Epithelial cell of esophagus (primary cell): ENCODE measurements at regions not wholly inside any gene's neighbourhood (a gene's known extent, or its start where the extent isn't known, plus 50 kb on each side); places are given as distances from the start of the nearest gene placed in this dataset.
"Not testable (repeated sequence)": the region's sequence is repeated elsewhere in the genome, so short reads cannot be mapped to it uniquely, and the experiment has no call there.

Source experiments
- DNase-seq: peaks from one replicate; pipeline ENCODE4 v3.0.0; 2010; ENCODE audit warnings: low read depth
- H3K4me3 ChIP-seq: 2 replicates; pipeline ENCODE4 v1.5.1; 2011; ENCODE audit warnings: mild to moderate bottlenecking, low read length, control low read depth
- CTCF ChIP-seq: IDR thresholded peaks from 2 replicates; pipeline ENCODE4 v1.5.1; 2011; ENCODE audit warnings: low read depth, mild to moderate bottlenecking, low read length, control low read depth, inconsistent platforms; ENCODE audit not compliant: insufficient read depth; ENCODE audit errors: missing control alignments

- DNase-seq = no peak
- no peak for TF ChIP-seq CTCF
Observed at GRCh38 chr3:72624656-72625055, 223.6 kb downstream of the SHQ1 start.

GRCh38 chr3:72618739-72619138, 229.5 kb downstream of the SHQ1 start:
- H3K4me3 ChIP-seq = no peak overlapping the region
- TF ChIP-seq CTCF = no peak
- no peak for DNase-seq

More at GRCh38 chr3:72624656-72625055, 223.6 kb downstream of the SHQ1 start:
- no peak overlapping the region for H3K4me3 ChIP-seq

GRCh38 chr3:72617424-72618024, 230.7 kb downstream of the SHQ1 start:
- no peak for DNase-seq
- no peak for TF ChIP-seq CTCF
- H3K4me3 ChIP-seq = no peak overlapping the region

GRCh38 chr3:72615776-72616175, 232.5 kb downstream of the SHQ1 start:
- no peak for DNase-seq

GRCh38 chr3:72615182-72615581, 233.1 kb downstream of the SHQ1 start:
- H3K4me3 ChIP-seq = no peak overlapping the region
- no peak for DNase-seq
- TF ChIP-seq CTCF = no peak

More at GRCh38 chr3:72615776-72616175, 232.5 kb downstream of the SHQ1 start:
- no peak for TF ChIP-seq CTCF
- H3K4me3 ChIP-seq = no peak overlapping the region

- TF ChIP-seq CTCF = no peak
Observed at GRCh38 chr3:72614394-72615074, 233.7 kb downstream of the SHQ1 start.

GRCh38 chr3:72613871-72614270, 234.4 kb downstream of the SHQ1 start:
- no peak for TF ChIP-seq CTCF

More at GRCh38 chr3:72614394-72615074, 233.7 kb downstream of the SHQ1 start:
- no peak for DNase-seq
- H3K4me3 ChIP-seq = no peak overlapping the region

GRCh38 chr3:72609114-72609513, 239.1 kb downstream of the SHQ1 start:
- DNase-seq, H3K4me3 ChIP-seq: not testable (repeated sequence)

More at GRCh38 chr3:72613871-72614270, 234.4 kb downstream of the SHQ1 start:
- DNase-seq = no peak
- H3K4me3 ChIP-seq = no peak overlapping the region
